Retinal pigment epithelial cell (primary cell): ENCODE measurements at regions not wholly inside any gene's neighbourhood (a gene's known extent, or its start where the extent isn't known, plus 50 kb on each side); places are given as distances from the start of the nearest gene placed in this dataset.

ENCODE experiments used
- DNase-seq: peaks from one replicate; pipeline ENCODE4 v3.0.0-alpha.2; 2010; ENCODE audit warnings: low read depth
- H3K4me3 ChIP-seq: 2 replicates; pipeline ENCODE4 v1.5.1; 2011; ENCODE audit warnings: mild to moderate bottlenecking, low read length, control low read depth, moderate library complexity
- TF ChIP-seq, protein P1 (sequence below): conservative IDR thresholded peaks from 2 replicates; pipeline ENCODE4 v1.5.1; 2011; ENCODE audit warnings: low read depth, low read length, control low read depth, inconsistent platforms

DNA sequence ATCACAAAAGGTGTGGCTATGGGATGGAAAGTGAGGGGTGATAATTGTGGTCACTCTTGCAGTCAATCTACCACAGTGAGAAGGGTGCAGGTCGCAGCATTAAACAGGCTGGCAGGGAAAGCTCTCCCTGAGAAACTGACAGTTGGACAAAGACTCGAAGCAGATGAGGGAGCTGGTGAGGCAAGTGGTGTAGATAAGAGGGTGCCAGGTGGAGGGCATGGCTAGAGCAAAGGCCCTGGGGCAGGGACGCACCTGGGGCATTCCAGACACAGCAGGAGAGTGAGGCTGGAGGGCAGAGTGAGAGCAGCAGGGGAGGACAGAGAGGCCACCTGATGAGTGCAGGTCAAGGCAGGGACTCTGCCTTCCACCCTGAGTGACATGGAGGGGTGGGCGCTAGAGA is 264.8 kb downstream of the PRDM2 start:
- TF ChIP-seq, protein P1, sequence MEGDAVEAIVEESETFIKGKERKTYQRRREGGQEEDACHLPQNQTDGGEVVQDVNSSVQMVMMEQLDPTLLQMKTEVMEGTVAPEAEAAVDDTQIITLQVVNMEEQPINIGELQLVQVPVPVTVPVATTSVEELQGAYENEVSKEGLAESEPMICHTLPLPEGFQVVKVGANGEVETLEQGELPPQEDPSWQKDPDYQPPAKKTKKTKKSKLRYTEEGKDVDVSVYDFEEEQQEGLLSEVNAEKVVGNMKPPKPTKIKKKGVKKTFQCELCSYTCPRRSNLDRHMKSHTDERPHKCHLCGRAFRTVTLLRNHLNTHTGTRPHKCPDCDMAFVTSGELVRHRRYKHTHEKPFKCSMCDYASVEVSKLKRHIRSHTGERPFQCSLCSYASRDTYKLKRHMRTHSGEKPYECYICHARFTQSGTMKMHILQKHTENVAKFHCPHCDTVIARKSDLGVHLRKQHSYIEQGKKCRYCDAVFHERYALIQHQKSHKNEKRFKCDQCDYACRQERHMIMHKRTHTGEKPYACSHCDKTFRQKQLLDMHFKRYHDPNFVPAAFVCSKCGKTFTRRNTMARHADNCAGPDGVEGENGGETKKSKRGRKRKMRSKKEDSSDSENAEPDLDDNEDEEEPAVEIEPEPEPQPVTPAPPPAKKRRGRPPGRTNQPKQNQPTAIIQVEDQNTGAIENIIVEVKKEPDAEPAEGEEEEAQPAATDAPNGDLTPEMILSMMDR, result no peak
- DNase-seq, result no peak
- H3K4me3 ChIP-seq, result no peak overlapping the region

DNA sequence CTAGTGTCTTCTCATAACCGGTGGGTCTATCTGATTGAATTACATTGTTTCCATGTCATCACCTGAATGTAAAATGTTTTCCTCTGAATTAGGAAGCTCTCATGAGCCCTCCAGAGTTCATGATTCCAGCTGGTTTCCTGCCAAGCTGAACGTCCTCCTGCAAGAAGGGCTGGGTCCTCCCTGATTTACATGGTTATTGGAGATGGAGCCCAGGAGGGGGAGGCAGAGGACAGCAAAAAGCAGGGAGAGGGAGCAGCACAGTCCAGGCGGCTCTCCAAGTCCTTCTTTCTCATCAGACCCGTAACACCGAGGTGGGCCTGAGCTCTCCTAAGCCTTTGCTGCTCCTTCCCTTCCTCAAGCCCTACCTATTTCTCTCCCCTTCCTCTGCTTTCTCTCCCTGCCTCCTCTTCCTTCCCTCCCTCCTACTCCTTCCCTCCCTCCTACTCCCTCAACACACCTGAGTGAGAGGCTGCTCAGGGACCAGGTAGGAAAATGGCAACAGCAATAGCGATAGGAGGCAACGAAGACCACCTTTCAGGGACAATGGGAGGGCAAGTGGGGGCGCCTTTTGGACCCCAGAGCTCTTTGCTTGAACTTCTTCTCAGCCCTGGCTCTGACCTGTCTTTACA is 265.9 kb downstream of the PRDM2 start:
- H3K4me3 ChIP-seq, result no peak overlapping the region
- TF ChIP-seq, protein P1, result peak; percentile 78
- DNase-seq, result peak; percentile 52

DNA sequence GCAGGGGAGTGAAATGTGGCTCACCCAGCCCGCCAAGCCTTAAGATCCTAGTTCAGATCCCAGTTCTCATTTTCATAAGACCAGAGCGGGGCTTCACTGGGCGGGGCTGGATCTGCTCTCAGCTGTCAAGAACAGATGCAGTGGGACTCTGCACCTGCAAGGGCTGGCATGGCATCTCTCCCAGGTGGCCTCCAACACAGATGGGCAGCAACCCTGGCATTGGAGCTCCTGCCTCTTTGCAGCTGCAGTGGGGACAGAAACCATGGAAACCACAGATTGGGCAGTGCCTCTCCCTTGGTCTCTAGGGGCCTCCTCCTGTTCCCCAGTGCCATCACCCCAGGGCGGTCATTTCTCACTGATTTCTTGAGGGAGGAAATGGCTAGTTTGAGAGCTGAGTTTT is 267.7 kb downstream of the PRDM2 start:
- TF ChIP-seq, protein P1, result no peak
- no peak for DNase-seq

DNA sequence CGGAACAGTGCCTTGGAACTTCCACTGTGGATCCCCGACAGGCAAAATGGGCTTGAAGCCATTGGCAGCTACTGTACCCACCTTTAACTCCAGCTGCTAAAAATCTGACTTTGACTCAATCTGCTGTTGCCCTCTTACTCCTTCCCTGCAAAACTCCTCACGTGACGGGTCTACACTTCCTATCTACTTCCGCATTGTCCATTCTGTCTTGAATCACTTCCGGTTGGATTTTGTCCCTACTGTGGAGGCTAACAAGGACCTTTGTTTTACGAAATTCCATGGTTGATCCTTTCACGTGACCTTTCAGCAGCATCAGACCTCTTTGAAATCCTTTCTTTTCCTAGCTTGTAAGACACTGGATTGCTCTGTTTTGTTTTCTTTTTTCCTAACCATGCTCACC is 268.4 kb downstream of the PRDM2 start:
- H3K4me3 ChIP-seq, result no peak overlapping the region
- TF ChIP-seq, protein P1, result no peak
- no peak for DNase-seq

More for the DNA sequence above, 267.7 kb downstream of the PRDM2 start:
- H3K4me3 ChIP-seq, result no peak overlapping the region

DNA sequence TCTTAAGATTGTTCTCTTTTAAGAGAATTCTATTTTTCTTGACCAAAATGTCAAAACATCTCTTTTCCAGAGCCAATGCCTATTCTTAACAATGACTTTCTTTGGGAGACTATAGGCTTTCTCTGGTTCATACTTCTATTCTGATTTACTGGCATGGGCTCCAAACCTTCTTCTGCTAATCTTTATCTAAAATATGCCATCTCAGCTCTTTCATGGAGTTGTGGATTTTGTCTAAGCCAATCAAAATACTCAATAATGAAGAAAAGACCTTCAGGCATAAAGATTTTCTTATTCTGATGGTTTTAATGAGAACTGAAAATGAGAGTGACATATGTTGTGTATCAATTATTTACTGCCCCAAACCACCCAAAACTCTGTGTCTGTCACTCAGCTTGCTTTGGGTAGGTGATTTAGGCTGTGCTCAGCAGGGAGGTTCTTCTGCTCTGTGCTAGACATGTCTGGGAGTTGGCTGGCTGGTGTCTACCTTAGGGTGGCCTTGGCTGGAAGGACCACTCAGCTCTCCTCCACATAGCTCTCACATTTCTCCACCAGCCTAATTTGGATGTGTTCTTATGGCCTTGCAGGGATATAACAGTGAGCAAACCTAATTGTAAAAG is 270.8 kb downstream of the PRDM2 start:
- DNase-seq, result no peak
- H3K4me3 ChIP-seq, result no peak overlapping the region
- TF ChIP-seq, protein P1, result no peak

DNA sequence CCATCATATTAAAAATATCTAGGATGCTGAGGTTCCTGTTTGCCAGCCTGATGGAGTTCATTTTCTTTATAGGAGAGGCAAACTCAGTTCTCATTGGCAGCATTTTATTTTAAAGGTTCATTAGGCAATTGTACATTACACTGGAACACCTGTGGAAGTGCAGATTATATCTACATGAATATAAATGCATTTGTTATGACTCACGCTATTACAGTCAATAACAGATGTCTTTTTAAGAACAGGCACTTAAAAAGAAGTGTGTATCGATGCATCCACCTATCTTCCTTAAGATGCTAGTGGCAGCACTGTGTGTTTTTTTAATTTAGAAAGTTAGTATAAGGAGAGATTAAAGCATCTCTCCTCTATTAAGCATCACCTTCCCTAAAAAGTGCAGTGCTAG is 276.5 kb downstream of the PRDM2 start:
- H3K4me3 ChIP-seq, result no peak overlapping the region
- TF ChIP-seq, protein P1, result no peak
- no peak for DNase-seq

DNA sequence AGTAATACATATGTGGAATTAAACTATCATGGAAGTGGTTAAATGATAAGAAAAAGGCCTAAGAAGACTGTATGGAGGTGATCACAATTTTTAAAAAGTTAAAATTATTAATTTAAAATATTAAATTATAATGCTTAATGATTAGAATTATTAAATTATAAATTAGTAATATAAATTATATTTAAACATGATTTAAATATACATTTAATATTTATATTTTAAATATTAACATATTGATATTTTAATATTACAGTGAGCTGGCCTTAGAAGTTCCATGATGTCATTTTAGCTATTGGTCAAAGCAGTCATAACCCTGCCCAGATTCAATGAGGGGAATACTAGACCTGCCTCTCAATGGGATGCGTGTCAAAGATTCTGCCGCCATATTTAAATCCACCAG is 281.2 kb downstream of the PRDM2 start:
- H3K4me3 ChIP-seq, result no peak overlapping the region
- TF ChIP-seq, protein P1, result no peak
- no peak for DNase-seq
